HEK293 (cell line): ENCODE measurements at regions not wholly inside any gene's neighbourhood (a gene's known extent, or its start where the extent isn't known, plus 50 kb on each side); places are given as distances from the start of the nearest gene placed in this dataset.

Experiments
- TCF7L2 ChIP-seq: IDR thresholded peaks from 2 replicates; pipeline ENCODE4 v1.6.1; 2011; ENCODE audit warnings: low read depth, mild to moderate bottlenecking, inconsistent platforms, low read length, moderate library complexity, borderline replicate concordance
- ZNF24 ChIP-seq: fragments of 450-650 bp; formaldehyde crosslinking; IDR thresholded peaks from 2 replicates; pipeline ENCODE4 v1.5.1; 2016; ENCODE audit warnings: missing biosample characterization, missing genetic modification characterization
- ZNF792 ChIP-seq: fragments of 450-650 bp; formaldehyde crosslinking; IDR thresholded peaks from 2 replicates; pipeline ENCODE4 v1.5.1; 2016; ENCODE audit warnings: missing biosample characterization, missing genetic modification characterization
- TF ChIP-seq, protein P1 (sequence below): fragments of 450-650 bp; formaldehyde crosslinking; IDR thresholded peaks from 2 replicates; pipeline ENCODE4 v1.5.1; 2016; ENCODE audit warnings: missing biosample characterization, missing genetic modification characterization

DNA sequence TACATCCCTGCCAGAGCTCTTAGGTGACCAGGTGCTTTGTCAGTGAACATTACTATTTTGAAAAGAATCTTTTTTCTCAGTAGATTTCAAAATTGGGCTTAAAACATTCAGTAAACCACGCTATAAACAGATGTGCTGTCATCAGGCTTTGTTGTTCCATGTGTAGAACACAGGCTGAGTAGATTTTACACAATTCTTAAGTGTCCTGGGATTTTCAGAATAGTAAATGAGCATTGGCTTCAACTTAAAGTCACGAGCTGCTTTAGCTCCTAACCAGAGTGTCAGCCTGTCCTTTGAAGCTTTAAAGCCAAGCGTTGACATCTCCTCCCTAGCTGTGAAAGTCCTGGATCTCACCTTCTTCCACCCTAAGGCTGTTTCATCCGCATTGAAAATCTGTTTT is 83.6 kb downstream of the CARTPT start:
- TF ChIP-seq, protein P1, sequence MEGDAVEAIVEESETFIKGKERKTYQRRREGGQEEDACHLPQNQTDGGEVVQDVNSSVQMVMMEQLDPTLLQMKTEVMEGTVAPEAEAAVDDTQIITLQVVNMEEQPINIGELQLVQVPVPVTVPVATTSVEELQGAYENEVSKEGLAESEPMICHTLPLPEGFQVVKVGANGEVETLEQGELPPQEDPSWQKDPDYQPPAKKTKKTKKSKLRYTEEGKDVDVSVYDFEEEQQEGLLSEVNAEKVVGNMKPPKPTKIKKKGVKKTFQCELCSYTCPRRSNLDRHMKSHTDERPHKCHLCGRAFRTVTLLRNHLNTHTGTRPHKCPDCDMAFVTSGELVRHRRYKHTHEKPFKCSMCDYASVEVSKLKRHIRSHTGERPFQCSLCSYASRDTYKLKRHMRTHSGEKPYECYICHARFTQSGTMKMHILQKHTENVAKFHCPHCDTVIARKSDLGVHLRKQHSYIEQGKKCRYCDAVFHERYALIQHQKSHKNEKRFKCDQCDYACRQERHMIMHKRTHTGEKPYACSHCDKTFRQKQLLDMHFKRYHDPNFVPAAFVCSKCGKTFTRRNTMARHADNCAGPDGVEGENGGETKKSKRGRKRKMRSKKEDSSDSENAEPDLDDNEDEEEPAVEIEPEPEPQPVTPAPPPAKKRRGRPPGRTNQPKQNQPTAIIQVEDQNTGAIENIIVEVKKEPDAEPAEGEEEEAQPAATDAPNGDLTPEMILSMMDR (tag by site-specific recombination): no peak
- TF ChIP-seq TCF7L2: no peak
- TF ChIP-seq ZNF24 (tag by site-specific recombination): no peak
- TF ChIP-seq ZNF792 (tag by site-specific recombination): no peak
